ENCODE measurements at regions not wholly inside any gene's neighbourhood (a gene's known extent, or its start where the extent isn't known, plus 50 kb on each side); places are given as distances from the start of the nearest gene placed in this dataset.
A peak's percentile ranks its signal among the peaks of the same experiment; 100 is the strongest.
"Not testable (repeated sequence)": the region's sequence is repeated elsewhere in the genome, so short reads cannot be mapped to it uniquely, and the experiment has no call there.

GRCh38 chr5:119299242-119299614 is 56.6 kb upstream of the TNFAIP8 start:
- DNase-seq (ENCODE audit: low read depth); H3K4me3 ChIP-seq (ENCODE audit: low read length): not testable (repeated sequence)

GRCh38 chr5:119299615-119300310 is 56.1 kb upstream of the TNFAIP8 start:
- H3K4me3 ChIP-seq (ENCODE audit: low read length); DNase-seq (ENCODE audit: low read depth): not testable (repeated sequence)

- no peak for DNase-seq (ENCODE audit: low read depth)
- no peak overlapping the region for H3K4me3 ChIP-seq (ENCODE audit: low read length)
- no peak for TF ChIP-seq CTCF (IDR thresholded peaks at IDR 0.05; ENCODE audit: insufficient read depth, low read depth, low read length, missing control alignments)
Measured at GRCh38 chr5:119300311-119300670, 55.5 kb upstream of the TNFAIP8 start.

- no peak for TF ChIP-seq CTCF (IDR thresholded peaks at IDR 0.05; ENCODE audit: insufficient read depth, low read depth, low read length, missing control alignments)
- H3K4me3 ChIP-seq (ENCODE audit: low read length): no peak overlapping the region
- DNase-seq (ENCODE audit: low read depth): no peak
Measured at GRCh38 chr5:119301210-119301609, 54.6 kb upstream of the TNFAIP8 start.

- no peak overlapping the region for H3K4me3 ChIP-seq (ENCODE audit: low read length)
- DNase-seq (ENCODE audit: low read depth): no peak
- TF ChIP-seq CTCF (IDR thresholded peaks at IDR 0.05; ENCODE audit: insufficient read depth, low read depth, low read length, missing control alignments): no peak
Measured at GRCh38 chr5:119301906-119302305, 53.9 kb upstream of the TNFAIP8 start.

- no peak for DNase-seq (ENCODE audit: low read depth)
- TF ChIP-seq CTCF (IDR thresholded peaks at IDR 0.05; ENCODE audit: insufficient read depth, low read depth, low read length, missing control alignments): no peak
- H3K4me3 ChIP-seq (ENCODE audit: low read length): no peak overlapping the region
Measured at GRCh38 chr5:119302449-119302848, 53.4 kb upstream of the TNFAIP8 start.

GRCh38 chr5:119302916-119303897 is 52.6 kb upstream of the TNFAIP8 start:
- peak; percentile 96 for DNase-seq (ENCODE audit: low read depth)
- TF ChIP-seq CTCF (IDR thresholded peaks at IDR 0.05; ENCODE audit: insufficient read depth, low read depth, low read length, missing control alignments): peak; percentile 3
- no peak overlapping the region for H3K4me3 ChIP-seq (ENCODE audit: low read length)

Measured in epithelial cell of esophagus (primary cell).